IPS-NIHi7 (cell line): ENCODE measurements at regions not wholly inside any gene's neighbourhood (a gene's known extent, or its start where the extent isn't known, plus 50 kb on each side); places are given as distances from the start of the nearest gene placed in this dataset.

ENCODE experiments used
- DNase-seq: peaks from one replicate; pipeline ENCODE4 v3.0.0; 2012; ENCODE audit warnings: mixed read lengths; ENCODE audit errors: extremely low spot score

DNA sequence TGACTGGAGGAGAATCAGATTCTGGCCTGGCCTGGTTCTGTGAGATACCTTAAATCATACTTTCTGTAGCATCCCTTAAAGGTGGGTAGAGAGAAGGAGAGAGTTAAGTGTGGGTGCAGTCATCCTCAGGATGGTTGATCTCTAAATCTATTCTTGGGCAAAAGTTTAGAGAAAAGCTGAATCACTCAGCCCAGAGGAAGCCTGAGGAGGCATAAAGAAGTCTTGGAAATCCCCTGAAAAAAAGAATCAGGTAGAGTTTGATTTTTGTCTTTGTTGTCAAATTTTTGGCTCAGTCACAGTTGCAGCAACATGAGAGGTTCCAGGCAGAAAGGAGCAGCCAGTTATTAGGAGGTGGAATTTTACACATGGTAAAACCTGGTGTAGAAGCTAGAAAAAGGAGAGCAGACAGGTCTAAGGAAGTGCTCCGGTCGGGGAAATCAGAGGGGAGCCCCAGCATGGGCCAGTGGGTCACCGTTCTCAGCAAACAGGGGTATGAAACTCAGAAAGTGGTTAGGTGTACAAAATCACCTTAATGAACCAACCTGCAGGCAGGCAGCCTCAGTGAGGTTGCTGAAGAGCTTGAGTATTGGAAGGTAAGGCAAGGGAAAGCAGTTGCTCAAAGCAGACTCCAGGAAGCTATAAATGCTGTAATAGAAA is 116.2 kb upstream of the CNTLN start:
- DNase-seq, result no peak

DNA sequence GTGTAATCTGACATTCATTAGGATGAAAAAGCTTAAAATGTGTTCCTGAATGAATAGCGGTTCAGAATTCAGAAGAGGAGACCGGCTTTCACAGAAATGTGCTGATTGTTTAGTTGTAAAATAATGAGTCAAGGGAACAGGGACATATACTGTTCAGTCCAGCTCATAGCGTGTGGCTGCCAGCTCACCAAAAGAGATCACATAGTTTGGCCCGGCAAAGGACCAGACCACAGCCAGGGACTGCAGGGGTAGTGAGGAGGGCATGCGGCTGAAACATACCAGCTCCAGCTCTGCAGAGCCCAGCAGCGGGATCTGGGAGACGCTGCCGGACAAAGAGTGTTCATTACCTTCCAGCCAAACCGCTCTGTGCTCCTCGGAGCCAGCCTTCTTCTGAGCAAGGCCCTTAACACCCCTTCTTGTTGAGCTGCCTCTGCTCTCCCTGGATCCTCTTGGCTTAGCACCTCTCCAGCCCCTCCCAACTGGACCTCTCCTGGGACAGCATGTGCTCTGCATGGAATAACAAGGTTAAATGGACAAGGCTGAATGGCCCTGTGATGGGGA is 116.8 kb upstream of the CNTLN start:
- no peak for DNase-seq

DNA sequence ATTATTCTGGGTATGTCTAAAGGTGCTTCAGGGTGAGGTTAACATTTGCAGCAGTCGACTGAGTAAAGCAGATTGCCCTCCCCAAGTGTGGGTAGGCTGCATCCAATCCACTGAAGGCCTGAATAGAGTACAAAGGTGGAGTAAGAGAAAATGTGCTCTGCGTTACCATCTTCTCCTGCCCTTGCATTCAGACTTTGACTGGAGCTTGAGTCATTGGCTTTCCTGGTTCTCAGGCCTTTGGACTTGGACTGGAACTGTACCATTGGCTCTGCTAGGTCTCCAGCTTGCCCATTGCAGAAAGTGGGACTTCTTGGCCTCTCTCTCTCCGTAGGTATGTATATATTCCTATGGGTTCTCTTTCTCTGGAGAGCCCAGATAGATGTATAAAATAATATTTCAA is 120.9 kb upstream of the CNTLN start:
- DNase-seq, result no peak

DNA sequence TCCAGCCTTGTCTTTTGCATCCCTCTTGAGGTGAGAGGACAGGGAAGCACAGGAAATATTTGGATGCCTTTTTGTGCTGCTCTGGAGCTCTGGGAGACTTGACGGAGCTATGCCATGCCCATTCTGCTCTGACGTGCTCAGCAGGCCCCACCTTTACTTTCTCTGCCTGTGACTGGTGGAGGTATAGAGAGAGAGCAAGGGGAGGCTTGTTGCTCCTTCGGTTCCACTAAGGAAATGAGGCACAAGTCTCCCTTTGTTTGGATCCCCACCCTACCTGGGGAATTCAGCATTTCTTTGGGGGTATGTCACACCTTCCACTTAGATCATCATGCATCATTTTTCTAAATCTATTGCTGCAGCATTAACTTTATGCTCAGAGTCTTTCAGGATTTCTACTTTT is 121.8 kb upstream of the CNTLN start:
- DNase-seq, result no peak

DNA sequence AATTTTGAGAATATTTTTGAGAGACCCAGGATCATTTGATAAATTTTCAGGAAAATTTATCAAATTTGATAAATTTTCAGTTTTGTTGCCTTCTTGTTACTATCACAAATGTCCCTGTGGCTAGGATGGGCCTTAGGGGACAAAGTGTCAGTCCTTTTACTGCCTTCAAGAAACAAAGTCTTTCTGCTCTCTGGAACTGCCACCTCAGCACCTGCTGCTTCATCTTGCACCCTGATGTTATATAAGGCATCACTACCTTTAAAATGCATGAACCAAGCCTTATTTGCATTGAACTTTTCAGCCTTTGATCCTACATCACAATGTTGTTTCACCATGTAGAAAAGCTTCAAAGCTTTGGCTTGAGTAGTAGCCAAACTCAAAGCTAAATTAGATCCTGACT is 123.0 kb upstream of the CNTLN start:
- no peak for DNase-seq

DNA sequence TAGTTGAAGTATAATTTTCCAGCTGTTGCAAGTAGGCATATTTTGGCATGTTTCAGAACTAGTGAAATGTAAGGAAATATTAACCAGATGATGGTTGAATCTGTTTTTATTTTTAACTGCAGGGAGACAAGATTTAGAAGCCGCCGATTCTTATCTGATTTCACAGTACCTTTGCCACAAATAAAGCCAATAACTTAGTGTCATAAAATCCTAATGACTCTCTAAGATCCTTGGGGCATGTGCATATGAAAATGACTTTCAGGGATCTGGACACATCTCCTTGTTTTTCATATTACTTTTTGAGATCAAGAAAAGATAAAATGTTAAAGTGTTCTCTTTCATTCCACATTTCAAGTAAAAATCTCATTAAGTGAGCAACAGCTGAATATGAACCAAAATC is 125.8 kb upstream of the CNTLN start:
- DNase-seq, result no peak

DNA sequence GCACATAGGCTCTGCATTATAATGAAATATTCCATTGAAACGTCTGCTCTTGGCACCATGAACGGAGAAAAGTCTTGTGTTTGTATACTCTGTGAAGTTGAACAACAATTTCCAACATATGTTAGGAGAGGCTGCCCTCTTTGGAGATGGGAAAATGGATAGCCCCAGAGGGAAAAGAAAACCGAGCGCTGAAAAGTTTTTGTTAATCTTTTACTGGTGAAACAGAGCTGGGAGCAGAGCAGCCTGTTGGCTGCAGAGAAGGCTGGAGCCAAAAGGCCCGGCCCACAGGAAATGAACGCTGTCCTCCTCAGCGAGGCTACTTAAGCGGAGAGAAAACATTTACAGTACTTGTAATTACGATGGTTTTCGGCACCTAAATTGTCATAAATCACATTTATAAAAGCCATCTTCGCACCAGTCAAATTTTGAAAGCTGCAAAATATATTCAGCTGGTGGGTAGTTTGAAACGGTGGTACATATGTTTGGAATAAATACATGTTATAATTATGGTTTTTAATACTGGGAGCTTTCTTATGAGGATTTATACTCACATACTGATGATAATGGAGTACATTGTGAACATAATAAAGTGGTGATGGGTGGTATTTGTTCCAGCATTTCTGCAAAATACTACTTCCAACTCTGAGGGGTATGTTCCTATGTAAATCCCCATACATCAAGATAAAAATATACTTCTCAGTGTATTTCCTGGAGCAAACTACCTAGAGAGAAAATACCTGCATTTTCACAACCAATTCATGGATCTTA is 129.6 kb upstream of the CNTLN start:
- peak; percentile 61 for DNase-seq

DNA sequence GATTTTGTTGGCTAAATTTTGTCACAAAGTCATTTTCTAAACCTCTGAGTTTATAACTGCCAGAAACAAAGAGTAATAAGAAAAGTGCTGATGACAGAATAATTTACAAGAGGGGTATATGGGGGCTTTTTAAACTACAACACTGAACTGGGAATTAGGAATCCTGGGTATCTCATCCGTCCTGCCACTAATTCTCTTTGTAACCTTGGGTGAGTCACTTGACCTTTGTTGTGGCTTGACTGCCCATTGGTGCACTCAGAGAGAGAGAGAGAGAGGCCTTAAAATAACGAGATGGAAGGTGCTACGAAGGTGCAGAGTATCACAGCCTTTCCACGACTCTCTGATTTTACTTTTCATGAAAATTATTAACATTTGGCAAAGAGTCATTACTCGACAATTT is 130.3 kb upstream of the CNTLN start:
- DNase-seq, result peak; percentile 39

DNA sequence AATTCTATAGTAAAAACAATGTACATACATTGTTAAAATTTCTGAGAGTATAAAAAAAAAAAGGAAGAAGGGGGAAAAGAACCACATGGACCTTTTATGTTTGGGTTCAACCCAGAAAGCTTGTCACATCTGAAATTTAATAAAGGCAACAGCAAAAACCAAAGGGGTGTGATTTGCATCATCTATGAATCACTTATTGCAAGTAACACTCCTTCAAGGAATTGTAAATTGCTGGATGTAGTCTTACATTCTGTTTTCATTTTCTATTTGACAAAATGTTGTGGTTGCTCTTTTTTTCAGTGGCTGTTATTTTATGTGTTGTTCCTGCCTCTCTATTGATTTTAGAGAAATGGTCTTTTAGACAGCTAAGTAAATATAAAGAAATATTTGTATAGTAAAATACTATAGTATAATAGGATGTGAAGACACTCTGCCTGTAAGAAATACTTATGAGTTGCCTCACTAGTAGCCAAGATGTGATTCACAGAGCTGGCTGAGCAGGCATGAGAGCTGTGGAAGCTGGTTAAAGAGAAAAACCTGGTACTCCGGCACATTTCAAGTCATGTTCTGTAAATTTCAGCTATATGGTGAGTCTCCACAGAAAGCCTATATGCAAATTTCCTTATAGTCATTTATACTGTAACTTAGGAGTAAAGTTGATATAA is 131.1 kb upstream of the CNTLN start:
- DNase-seq, result no peak

DNA sequence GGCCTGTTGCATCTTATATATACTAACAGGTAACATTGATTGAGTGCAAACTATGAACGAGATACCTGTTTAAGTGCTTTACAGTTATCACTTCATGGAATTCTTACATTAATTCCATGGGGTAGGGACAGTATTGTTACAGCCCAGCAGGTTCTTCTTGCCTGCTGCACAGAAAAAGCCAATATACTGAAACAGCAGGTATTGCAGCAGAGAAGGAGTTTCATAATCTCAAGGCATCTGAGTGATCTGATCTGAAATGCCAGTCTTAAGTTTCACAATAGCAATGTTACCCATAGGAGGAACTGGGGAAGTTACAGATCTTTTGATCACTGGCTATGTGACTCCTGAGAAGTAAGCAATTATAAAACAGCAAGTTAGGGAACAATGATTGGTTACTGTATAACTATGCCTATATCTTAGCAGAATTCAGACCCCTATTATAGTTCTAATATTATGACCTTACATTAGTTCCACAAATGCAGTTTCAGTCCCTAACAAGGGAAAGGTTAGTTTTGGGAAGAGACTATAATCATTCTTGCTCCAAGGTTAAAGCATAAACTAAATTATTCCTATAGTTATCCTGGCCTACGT is 126.5 kb upstream of the BNC2 start:
- DNase-seq, result no peak

DNA sequence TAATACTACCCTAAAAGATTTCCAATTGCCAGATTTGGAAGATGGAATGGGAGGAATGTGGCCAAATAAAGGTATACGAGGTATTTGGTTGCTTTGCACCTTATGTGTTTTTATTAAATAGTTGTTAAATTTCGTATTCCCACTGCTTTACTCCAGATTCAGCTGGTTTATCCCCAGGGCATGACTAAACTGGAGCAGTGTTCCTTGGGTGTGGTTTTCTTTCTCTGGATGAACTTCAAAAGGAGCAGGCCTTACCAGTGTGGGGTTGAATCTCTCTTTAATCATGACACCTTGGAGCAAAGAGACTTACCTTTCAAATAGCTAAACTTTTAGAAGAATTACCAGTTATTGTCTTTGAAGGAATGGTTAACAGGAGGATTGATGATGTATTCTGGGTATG is 121.7 kb upstream of the BNC2 start:
- no peak for DNase-seq

DNA sequence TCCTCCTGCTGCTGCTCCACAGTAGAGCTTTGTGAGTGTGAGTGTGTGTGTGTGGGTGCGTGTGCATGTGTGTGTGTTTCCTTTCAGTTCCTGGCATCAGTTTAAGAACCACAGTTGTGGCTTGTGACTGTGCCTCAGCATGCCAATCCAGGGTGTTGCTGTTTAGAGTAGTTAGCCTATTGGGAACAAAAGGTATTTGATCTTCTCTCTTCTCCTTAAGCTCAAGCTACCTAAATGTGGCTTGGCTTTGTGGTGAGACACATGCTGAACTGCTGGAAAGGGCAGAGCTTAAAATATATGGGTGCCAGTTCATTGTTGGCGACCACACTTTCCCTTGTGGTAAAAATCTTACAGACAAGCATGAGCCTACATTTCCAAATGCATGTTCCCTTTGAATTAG is 116.6 kb upstream of the BNC2 start:
- no peak for DNase-seq

DNA sequence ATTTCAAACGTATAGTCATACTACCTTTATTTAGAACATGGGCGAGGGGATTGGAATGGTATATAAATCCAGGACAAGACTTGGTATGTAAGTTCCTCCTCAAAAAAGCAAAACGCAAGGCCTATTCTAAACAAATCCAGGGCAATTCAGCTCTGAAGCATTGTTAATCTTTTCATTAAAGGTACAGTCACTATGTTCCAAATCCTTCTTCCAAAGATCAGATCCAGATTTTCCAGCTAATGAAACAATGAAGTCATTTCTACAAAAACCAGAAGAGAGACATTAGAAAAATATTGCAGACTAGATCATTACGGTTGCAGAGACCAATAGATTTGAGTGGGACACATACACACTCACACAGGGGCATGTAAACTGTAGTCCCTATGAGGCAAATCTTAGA is 116.1 kb upstream of the BNC2 start:
- DNase-seq, result no peak

DNA sequence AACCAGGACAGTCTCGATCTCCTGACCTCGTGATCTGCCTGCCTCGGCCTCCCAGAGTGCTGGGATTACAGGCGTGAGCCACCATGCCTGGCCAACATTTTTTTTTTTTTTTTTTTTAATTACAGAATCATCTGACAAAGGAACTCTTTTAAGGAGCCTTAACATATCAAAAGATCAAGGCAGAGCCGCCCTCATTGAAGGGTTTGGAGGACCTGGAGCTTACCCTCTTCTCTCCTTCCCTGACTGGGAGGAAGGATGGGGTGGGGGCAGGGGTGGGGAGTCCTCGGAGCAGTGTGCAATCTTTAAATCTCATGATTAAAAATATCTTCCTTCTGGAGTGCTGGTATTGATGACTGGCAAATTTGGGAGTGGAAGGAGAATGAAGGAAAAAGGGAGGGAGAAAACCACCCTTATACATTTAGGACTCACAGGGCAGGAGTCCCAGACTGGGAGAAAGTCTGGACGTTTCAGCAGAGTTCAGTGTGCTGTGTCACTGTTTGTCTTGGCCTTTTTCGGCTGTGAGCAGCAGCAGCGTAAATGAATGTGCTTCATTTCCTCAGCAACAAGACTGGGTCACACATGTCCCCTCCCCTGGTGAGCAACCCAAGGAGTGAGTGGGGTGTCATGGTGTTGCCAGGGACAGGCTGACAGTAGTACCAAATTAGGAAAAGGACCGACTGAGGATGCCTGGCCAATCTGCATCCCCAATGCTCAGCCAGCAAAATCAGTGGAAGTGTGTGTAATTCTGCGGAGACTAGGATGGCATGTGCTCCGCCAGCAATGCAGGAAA is 115.3 kb upstream of the BNC2 start:
- no peak for DNase-seq

DNA sequence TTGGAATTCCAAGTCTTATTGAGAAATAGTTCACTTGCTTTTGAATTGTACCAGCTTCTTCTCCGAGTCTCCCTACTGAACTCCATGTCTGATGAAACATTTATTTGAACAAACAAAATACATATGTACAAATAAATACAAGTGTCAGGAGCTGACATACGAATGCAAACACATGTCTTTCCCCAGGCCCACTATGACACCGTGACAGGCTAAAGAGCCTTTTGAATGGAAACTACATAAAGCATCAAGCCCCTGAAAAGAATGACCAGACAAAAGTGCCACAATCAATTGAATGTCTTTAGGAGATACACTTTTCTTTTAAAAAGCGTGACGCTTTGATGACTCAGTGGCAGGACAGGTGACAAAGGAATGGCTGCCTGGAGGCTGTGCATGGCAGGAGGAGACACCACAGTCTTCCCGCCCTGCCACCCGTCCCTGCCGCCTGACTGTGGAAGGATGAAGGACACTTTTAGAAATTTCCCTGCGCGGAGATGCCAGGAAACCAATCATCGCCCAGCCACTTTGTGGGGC is 112.4 kb upstream of the BNC2 start:
- no peak for DNase-seq

DNA sequence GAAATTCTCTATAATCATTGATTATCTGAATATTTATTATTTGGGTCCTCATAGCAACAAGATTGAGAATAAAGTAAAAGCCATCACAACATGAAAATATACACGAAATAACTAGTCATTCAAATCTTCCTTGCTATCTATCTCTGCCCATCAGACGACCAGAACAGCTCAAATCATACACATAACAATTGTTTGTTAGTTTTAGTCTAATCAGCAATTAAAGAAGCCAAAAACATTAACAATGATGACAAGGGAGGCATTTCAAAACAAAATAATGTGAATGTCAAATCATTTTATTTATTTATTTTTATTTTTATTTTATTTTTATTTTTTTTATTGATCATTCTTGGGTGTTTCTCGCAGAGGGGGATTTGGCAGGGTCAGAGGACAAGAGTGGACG is 106.0 kb upstream of the BNC2 start:
- DNase-seq, result no peak

DNA sequence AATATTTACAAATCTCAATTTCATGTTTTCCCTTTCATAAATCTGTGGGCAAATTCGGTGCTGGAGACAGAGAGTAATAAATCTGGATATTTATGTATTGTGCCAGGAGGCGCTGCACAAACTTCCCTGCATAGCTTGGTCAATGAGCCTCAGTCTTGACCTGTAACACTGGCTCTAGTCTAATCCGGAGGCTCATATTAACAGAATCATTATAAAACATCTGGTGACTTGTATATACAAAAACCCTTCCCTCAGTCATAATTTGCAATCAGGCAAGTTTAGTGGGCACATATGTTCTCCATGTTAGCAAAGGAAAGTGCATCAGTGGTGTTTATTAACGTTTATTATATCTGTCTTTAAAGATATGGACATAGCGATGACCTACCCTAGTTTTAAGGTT is 104.0 kb upstream of the BNC2 start:
- DNase-seq, result no peak

DNA sequence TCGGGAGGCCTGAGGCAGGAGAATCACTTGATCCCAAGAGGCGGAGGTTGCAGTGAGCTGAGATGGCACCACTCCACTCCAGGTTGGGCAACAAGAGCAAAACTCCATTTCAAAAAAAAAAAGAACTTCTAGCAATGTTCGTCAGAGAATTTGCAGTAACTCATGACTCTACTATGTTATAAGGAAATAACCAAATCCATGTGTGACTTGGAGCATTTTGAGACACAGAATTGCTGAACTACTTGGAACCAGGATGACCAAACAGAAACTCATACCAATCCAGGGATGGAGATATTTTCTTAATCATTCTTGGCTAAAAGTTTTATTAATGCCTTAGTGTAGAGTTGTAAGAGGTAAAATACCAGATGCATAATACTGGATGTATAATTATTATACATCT is 99.9 kb upstream of the BNC2 start:
- no peak for DNase-seq

DNA sequence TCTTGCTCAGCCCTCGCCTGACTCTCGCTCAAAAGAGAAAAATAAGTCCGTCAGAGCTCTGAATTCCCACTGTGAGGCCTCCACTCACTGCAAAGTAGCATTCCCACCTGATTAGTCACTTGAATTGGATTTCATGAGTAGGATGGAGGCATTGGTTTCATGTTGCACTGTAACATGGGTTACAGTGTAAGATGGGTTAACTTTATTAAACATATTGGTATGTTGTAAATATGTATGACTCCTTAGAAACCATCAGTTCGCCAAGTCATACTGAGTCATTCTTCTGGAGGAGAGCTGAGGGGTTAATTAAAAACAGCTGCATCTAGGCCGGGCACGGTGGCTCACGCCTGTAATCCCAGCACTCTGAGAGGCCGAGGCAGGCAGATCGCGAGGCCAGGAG is 93.8 kb upstream of the BNC2 start:
- DNase-seq, result no peak

DNA sequence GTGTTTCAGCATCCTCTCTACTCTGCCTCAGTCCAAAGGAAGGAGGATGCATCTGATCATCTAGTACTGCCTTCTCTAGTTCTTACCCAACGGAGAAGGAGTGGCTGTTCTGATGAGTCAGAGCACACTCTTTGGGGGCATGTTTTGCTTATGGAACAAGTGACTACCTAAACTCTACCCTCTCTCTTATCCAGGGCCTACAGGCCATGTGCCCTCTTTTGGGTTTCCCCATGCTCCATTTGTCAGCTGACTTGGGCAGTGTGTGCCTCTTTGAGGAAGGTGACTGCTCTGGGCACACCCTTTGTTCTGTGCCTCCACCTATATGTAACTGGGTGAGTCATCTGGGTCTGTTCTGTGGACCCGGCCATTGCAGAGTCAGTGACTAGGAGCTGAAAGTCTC is 89.6 kb upstream of the BNC2 start:
- no peak for DNase-seq

DNA sequence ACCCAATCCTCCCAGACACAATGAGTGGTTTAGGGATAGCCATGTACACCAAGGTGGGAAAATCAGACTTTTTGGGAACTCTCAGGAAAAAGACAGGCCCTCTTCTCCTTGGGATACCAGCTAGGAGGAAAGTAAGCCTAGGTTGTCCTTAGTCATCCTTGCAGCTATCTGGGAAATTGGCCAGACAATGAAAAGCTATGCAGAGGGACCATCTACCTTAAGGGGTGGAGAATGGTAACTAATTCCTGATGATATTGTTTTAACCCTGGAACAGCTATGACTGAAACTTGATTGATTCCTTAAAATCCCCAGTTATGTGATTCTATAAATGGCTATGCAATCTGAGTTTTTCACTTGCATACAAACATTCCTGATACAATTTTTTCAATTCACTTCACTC is 88.9 kb upstream of the BNC2 start:
- DNase-seq, result no peak
